Muscle layer of duodenum (tissue), 2 donors: ENCODE measurements at regions not wholly inside any gene's neighbourhood (a gene's known extent, or its start where the extent isn't known, plus 50 kb on each side); places are given as distances from the start of the nearest gene placed in this dataset.

Source experiments
- H3K27ac ChIP-seq: one replicate; pipeline ENCODE4 v1.7.0; 2013; ENCODE audit warnings: mild to moderate bottlenecking, low read length
- H3K27me3 ChIP-seq: one replicate; pipeline ENCODE4 v1.7.0; 2013; ENCODE audit warnings: low read depth, mild to moderate bottlenecking, control low read depth, low read length
- H3K36me3 ChIP-seq, 2 donors: one replicate each; pipeline ENCODE4 v1.7.0; 2013; ENCODE audit warnings: low read length in 2 of 2, control low read depth in 1 of 2, mild to moderate bottlenecking in 1 of 2; ENCODE audit not compliant: insufficient read depth in 2 of 2, control insufficient read depth in 1 of 2
- H3K4me1 ChIP-seq, 2 donors: one replicate each; pipeline ENCODE4 v1.7.0; 2013; ENCODE audit warnings: low read length in 2 of 2, mild to moderate bottlenecking in 2 of 2, control low read depth in 1 of 2, moderate library complexity in 1 of 2; ENCODE audit not compliant: insufficient read depth in 2 of 2, control insufficient read depth in 1 of 2
- H3K4me3 ChIP-seq, 2 donors: one replicate each; pipeline ENCODE4 v1.7.0; 2013; ENCODE audit warnings: low read length in 2 of 2, low read depth in 1 of 2, mild to moderate bottlenecking in 1 of 2
- H3K9me3 ChIP-seq, 2 donors: one replicate each; pipeline ENCODE4 v1.7.0; 2013; ENCODE audit warnings: low read length in 2 of 2, control low read depth in 1 of 2, mild to moderate bottlenecking in 1 of 2; ENCODE audit not compliant: control insufficient read depth in 1 of 2
- donor health status: healthy.

- no peaks in the 10 kb centered on the region for H3K9me3 ChIP-seq
- H3K4me3 ChIP-seq: peak overlapping the region; percentile 5 to 23
- peaks cover 40 to 89% of the 10 kb centered on the region in 2 donors for H3K4me1 ChIP-seq
- H3K36me3 ChIP-seq: peaks cover 9 to 47% of the 10 kb centered on the region in 2 donors
- peak overlapping the region; percentile 91 for H3K27ac ChIP-seq
- no peaks in the 10 kb centered on the region for H3K27me3 ChIP-seq
Observed at GRCh38 chr22:46084376-46084775, 66.0 kb upstream of the PPARA start.

GRCh38 chr22:46084943-46085827 is 65.1 kb upstream of the PPARA start:
- peak overlapping the region; percentile 21 to 23 for H3K4me3 ChIP-seq
- peaks cover 9 to 47% of the 10 kb centered on the region in 2 donors for H3K36me3 ChIP-seq
- peaks cover 42 to 89% of the 10 kb centered on the region in 2 donors for H3K4me1 ChIP-seq

GRCh38 chr22:46085828-46086576 is 64.3 kb upstream of the PPARA start:
- H3K27ac ChIP-seq: peak overlapping the region; percentile 91
- peaks cover 14 to 47% of the 10 kb centered on the region in 2 donors for H3K36me3 ChIP-seq
- H3K9me3 ChIP-seq: no peaks in the 10 kb centered on the region
- no peaks in the 10 kb centered on the region for H3K27me3 ChIP-seq
- peak overlapping the region in 1 of 2 donors; percentile 23 for H3K4me3 ChIP-seq
- peaks cover 47 to 94% of the 10 kb centered on the region in 2 donors for H3K4me1 ChIP-seq

More at GRCh38 chr22:46084943-46085827, 65.1 kb upstream of the PPARA start:
- peak overlapping the region; percentile 91 for H3K27ac ChIP-seq
- no peaks in the 10 kb centered on the region for H3K9me3 ChIP-seq
- no peaks in the 10 kb centered on the region for H3K27me3 ChIP-seq

DNA sequence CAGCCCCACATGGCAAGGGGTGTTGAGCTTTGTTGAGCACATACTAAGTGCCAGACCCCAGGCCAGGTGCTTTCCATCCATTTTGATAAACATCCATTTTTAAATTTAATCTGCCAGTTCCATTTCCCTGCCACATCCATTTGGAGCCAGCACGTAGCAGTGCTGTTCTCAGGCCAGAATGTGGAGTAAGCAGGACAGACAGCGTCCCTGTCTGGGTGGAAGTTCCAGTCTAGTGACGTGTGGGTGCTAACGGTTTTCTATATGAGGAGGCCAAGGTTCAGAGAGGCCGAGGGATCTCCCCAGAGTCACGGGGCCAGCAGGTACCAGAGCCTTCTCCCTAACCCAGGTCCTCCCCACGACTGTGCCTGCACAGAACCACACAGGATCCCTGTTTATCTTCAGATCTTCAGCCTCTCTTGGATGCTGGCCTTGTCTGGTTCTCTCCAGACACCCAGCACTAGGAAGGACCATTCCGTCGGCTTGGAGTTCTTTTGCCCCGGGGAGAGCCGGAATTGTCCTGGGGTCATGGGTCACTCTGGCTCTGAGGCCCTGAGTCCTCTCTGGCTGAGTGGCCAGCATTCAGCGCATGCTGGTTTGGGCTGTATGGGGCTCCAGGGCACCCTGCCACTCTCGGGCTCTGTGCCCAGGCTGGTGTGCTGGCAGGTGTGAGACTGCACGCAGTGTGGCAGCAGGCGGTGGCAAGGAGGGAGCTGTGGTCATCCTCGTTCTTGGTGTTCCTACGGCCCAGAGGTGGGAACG is 63.6 kb upstream of the PPARA start:
- H3K9me3 ChIP-seq: no peaks in the 10 kb centered on the region
- H3K36me3 ChIP-seq: peaks cover 18 to 47% of the 10 kb centered on the region in 2 donors
- H3K4me1 ChIP-seq: peaks cover 44 to 93% of the 10 kb centered on the region in 2 donors
- peak overlapping the region; percentile 91 for H3K27ac ChIP-seq
- H3K27me3 ChIP-seq: no peaks in the 10 kb centered on the region
- H3K4me3 ChIP-seq: no peak overlapping the region

DNA sequence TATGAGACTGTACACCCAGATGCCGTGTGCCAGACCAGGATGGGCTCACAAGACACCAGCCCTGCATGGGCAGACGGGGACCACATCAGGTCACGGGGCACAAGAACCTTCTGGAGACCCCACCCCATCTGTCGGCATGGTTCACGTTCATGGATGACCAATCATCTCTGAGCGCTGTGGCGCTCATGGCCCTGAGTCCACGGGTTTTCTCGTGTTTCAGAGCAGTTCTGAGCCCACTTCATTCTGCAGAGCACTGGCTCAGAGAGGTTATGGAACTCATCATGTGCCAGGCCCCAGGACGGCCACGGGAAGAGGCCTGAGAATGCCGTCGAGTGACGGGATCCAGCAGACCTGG is 63.0 kb upstream of the PPARA start:
- peaks cover 20 to 47% of the 10 kb centered on the region in 2 donors for H3K36me3 ChIP-seq
- H3K27me3 ChIP-seq: no peaks in the 10 kb centered on the region
- H3K4me3 ChIP-seq: peak overlapping the region in 1 of 2 donors; percentile 48
- H3K4me1 ChIP-seq: peaks cover 43 to 90% of the 10 kb centered on the region in 2 donors
- peak overlapping the region; percentile 60 for H3K27ac ChIP-seq
- no peaks in the 10 kb centered on the region for H3K9me3 ChIP-seq

DNA sequence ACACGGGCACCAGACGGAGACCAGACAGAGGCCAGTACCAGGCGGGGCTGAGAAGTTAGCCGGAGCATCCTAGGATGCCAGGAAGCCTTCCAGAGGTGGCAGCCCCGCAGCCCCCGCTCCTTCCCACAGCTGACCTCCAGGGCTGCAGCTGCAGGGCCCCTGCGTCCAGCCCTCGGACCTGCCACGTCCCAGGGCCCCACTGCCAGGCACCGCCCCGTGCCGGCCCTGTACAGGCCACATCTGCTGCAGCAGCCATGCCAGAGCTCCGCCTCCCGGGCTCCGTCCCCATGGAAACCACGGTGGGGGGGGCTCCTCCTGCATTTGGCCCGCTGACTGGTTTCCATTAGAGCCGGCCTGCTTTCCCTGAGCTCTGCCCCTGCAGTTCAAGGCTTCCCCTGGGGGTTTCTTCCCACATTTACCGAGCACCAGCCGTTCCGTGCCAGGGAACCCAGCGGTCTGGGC is 62.5 kb upstream of the PPARA start:
- H3K27ac ChIP-seq: peak overlapping the region; percentile 86
- H3K36me3 ChIP-seq: peaks cover 20 to 50% of the 10 kb centered on the region in 2 donors
- peaks cover 43 to 90% of the 10 kb centered on the region in 2 donors for H3K4me1 ChIP-seq
- H3K9me3 ChIP-seq: no peaks in the 10 kb centered on the region
- peak overlapping the region; percentile 30 to 48 for H3K4me3 ChIP-seq
- no peaks in the 10 kb centered on the region for H3K27me3 ChIP-seq

DNA sequence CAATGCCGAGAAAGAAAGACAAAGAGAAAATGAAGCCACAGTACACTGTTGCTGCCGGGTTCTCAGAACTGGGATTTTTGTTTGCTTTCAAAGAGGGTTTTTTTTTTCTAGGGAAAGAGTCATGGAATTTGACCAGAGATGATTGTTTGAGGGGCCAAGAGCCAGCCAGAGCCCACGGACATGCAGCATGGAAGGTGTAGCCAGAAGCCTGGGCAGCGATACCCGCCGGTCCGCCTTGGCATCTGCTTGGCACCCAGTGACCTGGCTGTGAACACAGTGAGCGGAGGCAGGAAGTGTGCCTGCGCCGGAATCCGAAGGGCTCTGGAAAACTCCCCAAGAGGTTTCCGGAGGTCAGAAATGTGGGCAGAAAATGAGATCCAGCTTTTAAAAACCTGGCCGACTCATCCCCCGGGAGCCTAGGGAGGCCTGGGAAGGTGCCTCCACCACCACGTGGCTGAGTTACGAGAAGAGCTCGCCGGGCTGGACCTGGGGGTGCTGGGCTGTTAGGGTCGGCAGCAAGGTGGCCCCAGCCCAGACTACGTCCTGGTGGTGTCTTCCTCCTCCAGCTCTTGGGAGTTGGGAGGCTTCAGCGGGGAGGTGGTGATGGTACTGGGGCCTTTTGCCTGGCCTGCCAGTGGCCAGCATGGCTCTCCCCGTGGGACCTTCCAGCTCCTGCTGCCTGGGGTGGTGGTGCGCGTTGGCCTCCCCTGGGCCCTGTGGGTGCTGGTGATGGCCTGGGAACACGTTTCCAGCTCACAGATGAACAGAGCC is 61.6 kb upstream of the PPARA start:
- no peaks in the 10 kb centered on the region for H3K27me3 ChIP-seq
- peaks cover 20 to 54% of the 10 kb centered on the region in 2 donors for H3K36me3 ChIP-seq
- H3K4me1 ChIP-seq: peaks cover 43 to 91% of the 10 kb centered on the region in 2 donors

DNA sequence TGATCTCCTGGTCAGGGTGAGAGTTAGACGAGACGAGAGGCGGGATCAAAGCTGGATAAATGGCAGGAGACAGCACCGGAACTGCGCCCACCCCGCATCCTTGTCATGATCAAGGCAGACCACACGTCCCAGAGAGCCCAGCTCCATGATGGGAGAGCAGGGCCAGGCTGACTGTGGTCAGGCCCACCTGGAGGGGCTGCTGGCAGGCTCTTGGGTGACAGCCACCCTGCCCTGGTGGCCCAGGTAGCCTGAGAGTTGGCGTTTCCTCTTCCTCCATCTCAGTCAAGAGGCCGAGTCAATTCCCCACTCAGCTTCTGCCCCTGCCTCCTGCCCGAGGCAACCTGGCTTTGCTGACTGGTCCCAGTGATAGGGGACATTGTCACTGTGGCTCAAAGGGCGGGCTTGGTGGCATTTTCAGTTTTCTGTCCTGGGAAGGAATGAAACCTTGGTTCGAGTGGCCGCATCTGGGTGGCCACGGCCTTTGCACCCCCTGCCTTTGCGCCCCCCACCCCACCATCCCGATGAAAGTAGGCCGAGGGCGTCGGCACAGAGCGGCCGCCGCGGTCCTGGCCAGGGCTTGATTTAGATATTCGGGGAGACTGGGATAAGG is 60.8 kb upstream of the PPARA start:
- no peaks in the 10 kb centered on the region for H3K9me3 ChIP-seq
- H3K36me3 ChIP-seq: peaks cover 20 to 54% of the 10 kb centered on the region in 2 donors
- H3K4me1 ChIP-seq: peaks cover 36 to 91% of the 10 kb centered on the region in 2 donors
- H3K4me3 ChIP-seq: no peak overlapping the region
- peak overlapping the region; percentile 86 for H3K27ac ChIP-seq
- no peaks in the 10 kb centered on the region for H3K27me3 ChIP-seq

More for the DNA sequence above, 61.6 kb upstream of the PPARA start:
- Histone ChIP-seq H3K27ac (peak overlapping the region; percentile 86), H3K9me3 (no peaks in the 10 kb centered on the region), H3K4me3 (peak overlapping the region; percentile 30 to 48)

DNA sequence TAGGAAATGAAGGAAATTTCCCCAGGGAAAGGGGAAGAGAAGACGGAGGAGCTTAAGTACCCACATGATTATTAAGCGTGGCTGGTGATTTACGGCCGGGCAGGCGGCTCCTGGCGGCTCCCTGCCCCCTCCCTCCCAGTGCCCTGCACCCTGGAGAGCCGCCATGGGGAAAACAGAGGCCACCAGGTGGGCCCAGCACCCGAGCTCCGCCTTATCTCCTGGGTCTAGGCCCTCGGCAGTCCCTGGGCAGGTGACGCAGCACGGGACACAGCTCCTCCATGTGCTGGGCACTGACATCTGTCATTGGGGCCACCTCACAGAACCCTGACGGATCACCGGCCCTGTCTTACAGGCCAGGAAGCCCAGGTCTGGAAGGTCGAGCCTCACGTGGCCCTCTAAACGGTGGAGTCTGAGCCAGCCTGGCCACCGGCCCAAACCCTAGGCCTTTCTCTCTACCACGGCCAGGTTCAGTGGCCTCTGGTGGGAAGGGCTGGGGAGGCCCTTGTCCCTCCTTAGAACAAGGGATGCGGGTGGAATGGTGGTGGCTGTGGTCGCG is 60.2 kb upstream of the PPARA start:
- Histone ChIP-seq H3K9me3 (no peaks in the 10 kb centered on the region), H3K27ac (peak overlapping the region; percentile 86), H3K27me3 (no peaks in the 10 kb centered on the region), H3K36me3 (peaks cover 20 to 52% of the 10 kb centered on the region in 2 donors), H3K4me3 (peak overlapping the region in 1 of 2 donors; percentile 30), H3K4me1 (peaks cover 36 to 91% of the 10 kb centered on the region in 2 donors)
